CD14-positive monocyte (primary cell): ENCODE measurements at regions not wholly inside any gene's neighbourhood (a gene's known extent, or its start where the extent isn't known, plus 50 kb on each side); places are given as distances from the start of the nearest gene placed in this dataset.
"Not testable (repeated sequence)": the region's sequence is repeated elsewhere in the genome, so short reads cannot be mapped to it uniquely, and the experiment has no call there.

Experiments
- DNase-seq, 3 donors: peaks; one replicate each; pipeline ENCODE4 v3.0.0-alpha.2; 2011 to 2022
- H2AFZ ChIP-seq: 2 replicates; pipeline ENCODE4 v1.6.0; 2012; ENCODE audit warnings: mild to moderate bottlenecking, low read depth, low read length, inconsistent platforms; ENCODE audit not compliant: insufficient read depth, poor library complexity, severe bottlenecking
- H3K27ac ChIP-seq, 2 donors: 1 replicate in 1 of 2; 2 replicates in 1 of 2; pipeline ENCODE4 v1.5.1; 2012 to 2013; ENCODE audit warnings: low read length in 2 of 2, control low read depth in 1 of 2, inconsistent platforms in 1 of 2, low read depth in 1 of 2, mild to moderate bottlenecking in 1 of 2
- H3K27me3 ChIP-seq, 2 donors: one replicate each; pipeline versions ENCODE4 v1.6.0 to v1.6.1; 2011 to 2013; ENCODE audit warnings: low read length in 2 of 2; ENCODE audit not compliant: control insufficient read depth in 2 of 2, insufficient read depth in 2 of 2
- H3K36me3 ChIP-seq, 2 donors: replicated peaks in 1 of 2; 1 replicate in 1 of 2; 2 replicates in 1 of 2; pipeline versions ENCODE4 v1.5.1 to v1.6.1; 2012 to 2013; ENCODE audit warnings: low read length in 2 of 2, control low read depth in 1 of 2, inconsistent platforms in 1 of 2, mild to moderate bottlenecking in 1 of 2; ENCODE audit not compliant: insufficient read depth in 2 of 2, control insufficient read depth in 1 of 2
- H3K4me1 ChIP-seq, 2 donors: 1 replicate in 1 of 2; 2 replicates in 1 of 2; pipeline versions ENCODE4 v1.5.1 to v1.6.1; 2012 to 2013; ENCODE audit warnings: low read length in 2 of 2, control low read depth in 1 of 2, inconsistent platforms in 1 of 2, mild to moderate bottlenecking in 1 of 2, moderate library complexity in 1 of 2; ENCODE audit not compliant: insufficient read depth in 2 of 2, control insufficient read depth in 1 of 2
- H3K4me2 ChIP-seq: replicated peaks from 2 replicates; pipeline ENCODE3; 2012; ENCODE audit warnings: low read length, moderate library complexity, mild to moderate bottlenecking; ENCODE audit not compliant: poor library complexity, severe bottlenecking; ENCODE audit errors: extremely low read depth
- H3K4me3 ChIP-seq, 3 experiments: fragments of 200-600 bp in 1 of 3; sonication (generic) in 1 of 3; replicated peaks in 1 of 3; 1 replicate in 2 of 3; 2 replicates in 1 of 3; pipeline ENCODE4 v1.5.1; 2011 to 2013; ENCODE audit warnings: low read length in 3 of 3, mild to moderate bottlenecking in 3 of 3, control low read depth in 2 of 3, low read depth in 2 of 3, inconsistent platforms in 1 of 3, moderate library complexity in 1 of 3
- H3K79me2 ChIP-seq: 2 replicates; pipeline ENCODE4 v1.6.0; 2012; ENCODE audit warnings: mild to moderate bottlenecking, control low read depth, inconsistent platforms, low read length, moderate library complexity; ENCODE audit not compliant: insufficient read depth
- H3K9ac ChIP-seq: 2 replicates; pipeline ENCODE4 v1.6.0; 2017; ENCODE audit warnings: low read length, mild to moderate bottlenecking; ENCODE audit not compliant: insufficient read depth, poor library complexity, severe bottlenecking
- H3K9me3 ChIP-seq, 2 donors: replicated peaks in 1 of 2; 1 replicate in 1 of 2; 2 replicates in 1 of 2; pipeline versions ENCODE4 v1.5.1 to v1.6.1; 2012 to 2013; ENCODE audit warnings: low read length in 2 of 2, control low read depth in 1 of 2; ENCODE audit not compliant: control insufficient read depth in 1 of 2, insufficient read depth in 1 of 2
- H4K20me1 ChIP-seq: 2 replicates; pipeline ENCODE4 v1.6.0; 2012; ENCODE audit warnings: mild to moderate bottlenecking, low read length, control low read depth, moderate library complexity; ENCODE audit not compliant: insufficient read depth
- H3K27ac Mint-ChIP-seq, 7 donors: one replicate each; pipeline ENCODE4 v1.8.0; 2020; ENCODE audit warnings: mild to moderate bottlenecking in 7 of 7, mixed read lengths in 7 of 7, moderate library complexity in 6 of 7, inconsistent platforms in 2 of 7
- H3K27me3 Mint-ChIP-seq, 3 donors: one replicate each; pipeline ENCODE4 v1.8.0; 2021 to 2022; ENCODE audit warnings: low read depth in 3 of 3, mild to moderate bottlenecking in 3 of 3, mixed read lengths in 3 of 3, moderate library complexity in 3 of 3, inconsistent platforms in 1 of 3
- H3K36me3 Mint-ChIP-seq, 2 donors: one replicate each; pipeline ENCODE4 v1.8.0; 2020; ENCODE audit warnings: mixed read lengths in 2 of 2, inconsistent platforms in 1 of 2, mild to moderate bottlenecking in 1 of 2
- H3K4me1 Mint-ChIP-seq: one replicate; pipeline ENCODE4 v1.8.0; 2020; ENCODE audit warnings: mild to moderate bottlenecking, mixed read lengths
- H3K4me3 Mint-ChIP-seq, 2 donors: one replicate each; pipeline ENCODE4 v1.8.0; 2020; ENCODE audit warnings: mild to moderate bottlenecking in 2 of 2, mixed read lengths in 2 of 2, moderate library complexity in 1 of 2
- H3K9me3 Mint-ChIP-seq, 7 donors: one replicate each; pipeline ENCODE4 v1.8.0; 2020 to 2022; ENCODE audit warnings: mixed read lengths in 7 of 7, mild to moderate bottlenecking in 6 of 7, moderate library complexity in 6 of 7, inconsistent platforms in 2 of 7
- WGBS: methylation state at CpG from one replicate; pipeline ENCODE4 v1.1.5; 2013; ENCODE audit warnings: missing lambda C conversion rate; ENCODE audit not compliant: insufficient coverage; 5-methylcytosine and 5-hydroxymethylcytosine counted together
- intact Hi-C, 2 donors: fragments of 100-400 bp; cut with micrococcal nuclease; formaldehyde crosslinking; loops; one replicate each; pipeline versions ENCODE4 v1.15.0 to v1.15.1; 2023
- TF ChIP-seq, protein P1 (sequence below): fragments of 200-600 bp; IDR thresholded peaks from one replicate; pipeline ENCODE4 v1.8.0; 2022; ENCODE audit warnings: antibody characterized with exemption, mild to moderate bottlenecking

DNA sequence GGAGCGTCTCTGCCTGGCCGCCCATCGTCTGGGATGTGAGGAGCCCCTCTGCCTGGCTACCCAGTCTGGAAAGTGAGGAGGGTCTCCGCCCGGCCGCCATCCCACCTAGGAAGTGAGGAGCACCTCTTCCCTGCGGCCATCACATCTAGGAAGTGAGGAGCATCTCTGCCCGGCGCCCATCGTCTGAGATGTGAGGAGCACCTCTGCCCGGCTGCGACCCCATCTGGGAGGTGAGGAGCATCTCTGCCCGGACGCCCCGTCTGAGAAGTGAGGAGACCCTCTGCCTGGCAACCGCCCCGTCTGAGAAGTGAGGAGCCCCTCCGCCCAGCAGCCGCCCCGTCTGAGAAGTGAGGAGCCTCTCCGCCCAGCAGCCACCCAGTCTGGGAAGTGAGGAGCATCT is 84.5 kb downstream of the IDS start:
- H3K36me3 ChIP-seq, H3K36me3 Mint-ChIP-seq, H4K20me1 ChIP-seq, H3K4me3 ChIP-seq, H3K4me2 ChIP-seq, H3K27ac Mint-ChIP-seq, H3K79me2 ChIP-seq, H3K4me3 Mint-ChIP-seq, intact Hi-C loops, H3K9ac ChIP-seq, H3K27me3 ChIP-seq, H3K4me1 ChIP-seq, DNase-seq, H3K27ac ChIP-seq, H2AFZ ChIP-seq, H3K4me1 Mint-ChIP-seq, H3K27me3 Mint-ChIP-seq: not testable (repeated sequence)
- WGBS, result no CpG with 5 or more reads among the region's 21 CpGs
- peaks cover 0 to 11% of the 10 kb centered on the region in 2 donors for H3K9me3 ChIP-seq
- peaks cover 0 to 14% (median 7%) of the 10 kb centered on the region in 7 donors for H3K9me3 Mint-ChIP-seq

DNA sequence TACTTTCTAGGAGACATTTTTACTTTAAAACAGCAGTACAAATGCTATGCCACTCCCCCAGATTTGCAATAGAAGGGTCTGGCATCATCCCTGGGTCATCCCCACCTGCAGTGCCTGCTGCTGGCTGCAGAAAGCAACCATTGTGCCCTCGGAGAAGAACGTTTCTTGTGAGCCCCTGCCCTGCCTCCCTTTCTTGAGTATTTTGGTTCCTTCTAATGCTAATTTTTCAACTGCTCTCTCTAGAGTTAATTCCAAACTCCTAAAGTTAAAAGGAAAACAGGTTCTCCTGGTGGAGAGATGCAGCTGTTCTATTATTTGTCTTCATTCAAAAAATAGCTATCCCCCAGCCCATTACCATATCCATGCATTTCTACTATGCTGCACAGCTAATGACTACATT is 107.1 kb downstream of the IDS start:
- WGBS, result no CpG with 5 or more reads among the region's 2 CpGs
- Mint-ChIP-seq H3K27me3 (peaks cover 0 to 3% (median 1%) of the 10 kb centered on the region in 3 donors), H3K4me1 (no peaks in the 10 kb centered on the region), H3K36me3 (no peaks in the 10 kb centered on the region), H3K9me3 (peaks cover 0 to 3% (median 2%) of the 10 kb centered on the region in 7 donors), H3K4me3 (no peak overlapping the region), H3K27ac (no peak overlapping the region)
- Histone ChIP-seq H4K20me1 (no peaks in the 10 kb centered on the region), H3K4me1 (no peaks in the 10 kb centered on the region), H3K27ac (no peak overlapping the region), H3K4me2 (no peak overlapping the region), H3K9ac (no peak overlapping the region), H3K27me3 (no peaks in the 10 kb centered on the region), H3K9me3 (no peaks in the 10 kb centered on the region), H2AFZ (no peak overlapping the region), H3K79me2 (no peaks in the 10 kb centered on the region), H3K36me3 (no peaks in the 10 kb centered on the region), H3K4me3 (no peak overlapping the region)
- no peak for DNase-seq
- TF ChIP-seq, protein P1, sequence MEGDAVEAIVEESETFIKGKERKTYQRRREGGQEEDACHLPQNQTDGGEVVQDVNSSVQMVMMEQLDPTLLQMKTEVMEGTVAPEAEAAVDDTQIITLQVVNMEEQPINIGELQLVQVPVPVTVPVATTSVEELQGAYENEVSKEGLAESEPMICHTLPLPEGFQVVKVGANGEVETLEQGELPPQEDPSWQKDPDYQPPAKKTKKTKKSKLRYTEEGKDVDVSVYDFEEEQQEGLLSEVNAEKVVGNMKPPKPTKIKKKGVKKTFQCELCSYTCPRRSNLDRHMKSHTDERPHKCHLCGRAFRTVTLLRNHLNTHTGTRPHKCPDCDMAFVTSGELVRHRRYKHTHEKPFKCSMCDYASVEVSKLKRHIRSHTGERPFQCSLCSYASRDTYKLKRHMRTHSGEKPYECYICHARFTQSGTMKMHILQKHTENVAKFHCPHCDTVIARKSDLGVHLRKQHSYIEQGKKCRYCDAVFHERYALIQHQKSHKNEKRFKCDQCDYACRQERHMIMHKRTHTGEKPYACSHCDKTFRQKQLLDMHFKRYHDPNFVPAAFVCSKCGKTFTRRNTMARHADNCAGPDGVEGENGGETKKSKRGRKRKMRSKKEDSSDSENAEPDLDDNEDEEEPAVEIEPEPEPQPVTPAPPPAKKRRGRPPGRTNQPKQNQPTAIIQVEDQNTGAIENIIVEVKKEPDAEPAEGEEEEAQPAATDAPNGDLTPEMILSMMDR, result no peak
- intact Hi-C loops, result no loop called here
